ENCODE measurements at regions not wholly inside any gene's neighbourhood (a gene's known extent, or its start where the extent isn't known, plus 50 kb on each side); places are given as distances from the start of the nearest gene placed in this dataset.

DNA sequence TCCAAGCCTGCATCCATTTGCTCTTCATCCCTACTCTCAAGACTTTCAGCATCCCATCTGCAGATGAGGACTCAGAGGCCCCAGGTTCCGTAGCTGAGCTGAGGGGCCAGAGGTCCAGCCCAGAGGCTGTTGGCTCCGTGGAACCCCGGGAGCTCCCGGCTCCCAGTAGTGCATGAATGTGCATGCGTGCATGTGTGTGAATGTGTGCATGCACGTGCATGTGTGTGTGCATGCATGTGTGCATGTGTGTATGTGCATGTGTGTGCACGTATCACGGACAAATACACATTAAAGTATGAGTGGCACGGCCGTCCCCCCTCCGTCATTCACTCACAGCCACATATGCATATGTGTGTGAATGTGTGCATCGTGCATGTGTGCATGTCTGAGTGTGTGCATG is 149.9 kb downstream of the KIF26A start:
- Histone ChIP-seq H4K20me1 (ENCODE audit: insufficient read depth) (no peaks in the 10 kb centered on the region), H3K9me3 (ENCODE audit: control insufficient read depth in 1 of 2, insufficient read depth in 1 of 2, low read depth in 1 of 2, low read length in 2 of 2) (no peaks in the 10 kb centered on the region), H3K4me1 (ENCODE audit: control insufficient read depth in 1 of 2, insufficient read depth in 2 of 2, low read length in 2 of 2) (no peaks in the 10 kb centered on the region), H3K9ac (ENCODE audit: low read length) (no peak overlapping the region), H3K27me3 (ENCODE audit: insufficient read depth, low read length) (no peaks in the 10 kb centered on the region), H3K27ac (ENCODE audit: low read depth, low read length) (no peak overlapping the region), H3K36me3 (ENCODE audit: control insufficient read depth in 1 of 2, insufficient read depth in 2 of 2, low read length in 2 of 2) (no peaks in the 10 kb centered on the region), H3K79me2 (ENCODE audit: insufficient read depth, low read length) (no peaks in the 10 kb centered on the region), H3K4me3 (replicated peaks in 1 of 2; ENCODE audit: low read depth in 1 of 2, low read length in 2 of 2) (no peak overlapping the region), H3K9me2 (ENCODE audit: insufficient read depth) (no peaks in the 10 kb centered on the region), H2AFZ (ENCODE audit: low read depth, low read length, poor library complexity, severe bottlenecking) (no peak overlapping the region), H3K4me2 (ENCODE audit: low read length) (no peak overlapping the region)
- RAD21 ChIA-PET (ENCODE audit: low non-redundant PET in 1 of 2, low total read pairs in 2 of 2, uncharacterized antibody in 2 of 2, unreplicated experiment in 2 of 2): no interaction called here
- no peak for DNase-seq (ENCODE audit: low read depth, low spot score)
- ATAC-seq: no peak
- CTCF ChIA-PET: no interaction called here
- TF ChIP-seq, protein P1, sequence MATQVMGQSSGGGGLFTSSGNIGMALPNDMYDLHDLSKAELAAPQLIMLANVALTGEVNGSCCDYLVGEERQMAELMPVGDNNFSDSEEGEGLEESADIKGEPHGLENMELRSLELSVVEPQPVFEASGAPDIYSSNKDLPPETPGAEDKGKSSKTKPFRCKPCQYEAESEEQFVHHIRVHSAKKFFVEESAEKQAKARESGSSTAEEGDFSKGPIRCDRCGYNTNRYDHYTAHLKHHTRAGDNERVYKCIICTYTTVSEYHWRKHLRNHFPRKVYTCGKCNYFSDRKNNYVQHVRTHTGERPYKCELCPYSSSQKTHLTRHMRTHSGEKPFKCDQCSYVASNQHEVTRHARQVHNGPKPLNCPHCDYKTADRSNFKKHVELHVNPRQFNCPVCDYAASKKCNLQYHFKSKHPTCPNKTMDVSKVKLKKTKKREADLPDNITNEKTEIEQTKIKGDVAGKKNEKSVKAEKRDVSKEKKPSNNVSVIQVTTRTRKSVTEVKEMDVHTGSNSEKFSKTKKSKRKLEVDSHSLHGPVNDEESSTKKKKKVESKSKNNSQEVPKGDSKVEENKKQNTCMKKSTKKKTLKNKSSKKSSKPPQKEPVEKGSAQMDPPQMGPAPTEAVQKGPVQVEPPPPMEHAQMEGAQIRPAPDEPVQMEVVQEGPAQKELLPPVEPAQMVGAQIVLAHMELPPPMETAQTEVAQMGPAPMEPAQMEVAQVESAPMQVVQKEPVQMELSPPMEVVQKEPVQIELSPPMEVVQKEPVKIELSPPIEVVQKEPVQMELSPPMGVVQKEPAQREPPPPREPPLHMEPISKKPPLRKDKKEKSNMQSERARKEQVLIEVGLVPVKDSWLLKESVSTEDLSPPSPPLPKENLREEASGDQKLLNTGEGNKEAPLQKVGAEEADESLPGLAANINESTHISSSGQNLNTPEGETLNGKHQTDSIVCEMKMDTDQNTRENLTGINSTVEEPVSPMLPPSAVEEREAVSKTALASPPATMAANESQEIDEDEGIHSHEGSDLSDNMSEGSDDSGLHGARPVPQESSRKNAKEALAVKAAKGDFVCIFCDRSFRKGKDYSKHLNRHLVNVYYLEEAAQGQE (IDR thresholded peaks at IDR 0.05; ENCODE audit: low read depth): no peak
- TF ChIP-seq POLR2A (IDR thresholded peaks at IDR 0.05; ENCODE audit: borderline replicate concordance, extremely low read depth, insufficient read depth, insufficient read length): no peak
- BruUV-seq (replicated peaks): no TSS peak
- POLR2A ChIA-PET: no interaction called here
- intact Hi-C loops (cut with micrococcal nuclease): no loop called here

- ATAC-seq: no peak
- Histone ChIP-seq H3K9ac (ENCODE audit: low read length) (no peak overlapping the region), H2AFZ (ENCODE audit: low read depth, low read length, poor library complexity, severe bottlenecking) (no peak overlapping the region), H3K9me2 (ENCODE audit: insufficient read depth) (no peaks in the 10 kb centered on the region), H3K36me3 (ENCODE audit: control insufficient read depth in 1 of 2, insufficient read depth in 2 of 2, low read length in 2 of 2) (no peaks in the 10 kb centered on the region), H3K79me2 (ENCODE audit: insufficient read depth, low read length) (no peaks in the 10 kb centered on the region), H3K4me2 (ENCODE audit: low read length) (no peak overlapping the region), H3K4me3 (replicated peaks in 1 of 2; ENCODE audit: low read depth in 1 of 2, low read length in 2 of 2) (no peak overlapping the region), H3K4me1 (ENCODE audit: control insufficient read depth in 1 of 2, insufficient read depth in 2 of 2, low read length in 2 of 2) (no peaks in the 10 kb centered on the region; a peak in 1 of 4 replicates), H3K9me3 (ENCODE audit: control insufficient read depth in 1 of 2, insufficient read depth in 1 of 2, low read depth in 1 of 2, low read length in 2 of 2) (no peaks in the 10 kb centered on the region), H3K27me3 (ENCODE audit: insufficient read depth, low read length) (no peaks in the 10 kb centered on the region), H3K27ac (ENCODE audit: low read depth, low read length) (no peak overlapping the region), H4K20me1 (ENCODE audit: insufficient read depth) (no peaks in the 10 kb centered on the region)
- ChIA-PET POLR2A (no interaction called here), RAD21 (ENCODE audit: low non-redundant PET in 1 of 2, low total read pairs in 2 of 2, uncharacterized antibody in 2 of 2, unreplicated experiment in 2 of 2) (no interaction called here), CTCF (no interaction called here)
- no peak for DNase-seq (ENCODE audit: low read depth, low spot score)
- no TSS peak for BruUV-seq (replicated peaks)
- no peak for TF ChIP-seq POLR2AphosphoS5 (IDR thresholded peaks at IDR 0.05; ENCODE audit: low read depth, low read length)
- TF ChIP-seq SRF (IDR thresholded peaks at IDR 0.05; ENCODE audit: low read depth): no peak
- no peak for TF ChIP-seq EGR1 (IDR thresholded peaks at IDR 0.05; ENCODE audit: low read depth)
- TF ChIP-seq, protein P2, sequence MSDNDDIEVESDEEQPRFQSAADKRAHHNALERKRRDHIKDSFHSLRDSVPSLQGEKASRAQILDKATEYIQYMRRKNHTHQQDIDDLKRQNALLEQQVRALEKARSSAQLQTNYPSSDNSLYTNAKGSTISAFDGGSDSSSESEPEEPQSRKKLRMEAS (IDR thresholded peaks at IDR 0.05): no peak
- TF ChIP-seq, protein P1 (IDR thresholded peaks at IDR 0.05; ENCODE audit: low read depth): no peak
- TF ChIP-seq EZH2phosphoT487 (IDR thresholded peaks at IDR 0.05; ENCODE audit: borderline replicate concordance): no peak
- no peak for TF ChIP-seq TCF7L2 (IDR thresholded peaks at IDR 0.05; ENCODE audit: borderline replicate concordance, extremely low read depth, insufficient read depth, insufficient read length)
- TF ChIP-seq JUND (IDR thresholded peaks at IDR 0.05): no peak
- no peak for TF ChIP-seq CTCF (IDR thresholded peaks at IDR 0.05 in 2 of 3, conservative IDR thresholded peaks at IDR 0.05 in 1 of 3; ENCODE audit: borderline replicate concordance in 1 of 3, insufficient read depth in 1 of 3, low read depth in 2 of 3, low read length in 2 of 3)
- no peak for TF ChIP-seq EZH2 (IDR thresholded peaks at IDR 0.05)
- no peak for TF ChIP-seq SIN3A (IDR thresholded peaks at IDR 0.05; ENCODE audit: low read depth)
- intact Hi-C loops (cut with micrococcal nuclease): no loop called here
Measured at GRCh38 chr14:104289507-104289906, 151.1 kb downstream of the KIF26A start.
